ENCODE measurements at regions not wholly inside any gene's neighbourhood (a gene's known extent, or its start where the extent isn't known, plus 50 kb on each side); places are given as distances from the start of the nearest gene placed in this dataset.

DNA sequence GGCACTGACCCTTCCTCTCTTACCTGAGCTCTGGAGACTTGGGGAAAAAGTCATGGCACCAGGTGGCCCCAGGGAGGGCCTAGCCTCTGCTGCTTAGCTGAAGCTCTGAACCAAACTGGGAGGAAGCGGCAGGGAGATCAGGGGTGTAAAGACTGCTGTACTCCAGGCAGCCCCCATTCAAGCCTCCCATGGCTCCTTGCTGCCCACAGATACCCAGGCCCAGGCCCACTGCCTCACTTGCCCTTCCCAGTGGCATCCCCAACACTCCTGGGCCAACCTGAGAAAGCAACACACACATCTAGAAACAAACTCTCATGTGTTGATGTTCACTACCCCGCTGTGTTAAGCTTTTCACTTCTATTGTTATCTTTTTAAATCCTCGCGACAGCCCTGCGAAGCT lies 151.6 kb downstream of the C5orf15 start:
- no peak for DNase-seq (ENCODE audit: low read depth, low spot score)
- no peak for ATAC-seq
- Histone ChIP-seq H3K27ac (ENCODE audit: control insufficient read depth, insufficient read depth) (no peak overlapping the region), H3K4me3 (no peak overlapping the region), H3K79me2 (ENCODE audit: control insufficient read depth, insufficient read depth, low read length) (no peaks in the 10 kb centered on the region), H2AFZ (ENCODE audit: control insufficient read depth, low read depth, low read length) (no peak overlapping the region), H3K36me3 (ENCODE audit: control insufficient read depth in 2 of 2, insufficient read depth in 2 of 2, low read length in 1 of 2) (no peaks in the 10 kb centered on the region), H3K4me2 (ENCODE audit: control insufficient read depth, insufficient read depth) (no peak overlapping the region), H3K9ac (ENCODE audit: control insufficient read depth, insufficient read depth, low read length) (no peak overlapping the region), H3K27me3 (replicated peaks in 1 of 2; ENCODE audit: control insufficient read depth in 2 of 2, insufficient read depth in 2 of 2, low read length in 1 of 2) (no peaks in the 10 kb centered on the region), H4K20me1 (ENCODE audit: control insufficient read depth, insufficient read depth) (no peaks in the 10 kb centered on the region), H3K4me1 (ENCODE audit: control insufficient read depth, insufficient read depth, low read length) (peaks cover 7% of the 10 kb centered on the region), H3K9me3 (replicated peaks; ENCODE audit: control insufficient read depth, insufficient read depth, low read length) (no peaks in the 10 kb centered on the region)
- TF ChIP-seq STAT1 (conservative IDR thresholded peaks at IDR 0.05) (no peak), ATF7 (IDR thresholded peaks at IDR 0.05; ENCODE audit: low read depth) (no peak), KDM1A (IDR thresholded peaks at IDR 0.05; ENCODE audit: borderline replicate concordance) (no peak), ETV6 (conservative IDR thresholded peaks at IDR 0.05 in 1 of 2, IDR thresholded peaks at IDR 0.05 in 1 of 2; ENCODE audit: borderline replicate concordance in 1 of 2, low read depth in 1 of 2) (no peak), MTA3 (IDR thresholded peaks at IDR 0.05; ENCODE audit: borderline replicate concordance, low read length) (no peak)
- TF ChIP-seq, protein P1, sequence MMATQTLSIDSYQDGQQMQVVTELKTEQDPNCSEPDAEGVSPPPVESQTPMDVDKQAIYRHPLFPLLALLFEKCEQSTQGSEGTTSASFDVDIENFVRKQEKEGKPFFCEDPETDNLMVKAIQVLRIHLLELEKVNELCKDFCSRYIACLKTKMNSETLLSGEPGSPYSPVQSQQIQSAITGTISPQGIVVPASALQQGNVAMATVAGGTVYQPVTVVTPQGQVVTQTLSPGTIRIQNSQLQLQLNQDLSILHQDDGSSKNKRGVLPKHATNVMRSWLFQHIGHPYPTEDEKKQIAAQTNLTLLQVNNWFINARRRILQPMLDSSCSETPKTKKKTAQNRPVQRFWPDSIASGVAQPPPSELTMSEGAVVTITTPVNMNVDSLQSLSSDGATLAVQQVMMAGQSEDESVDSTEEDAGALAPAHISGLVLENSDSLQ (IDR thresholded peaks at IDR 0.05): no peak
- no TSS peak for BruUV-seq (replicated peaks)
- in situ Hi-C loops (cut with MboI): no loop called here
- ChIA-PET SMC1A (ENCODE audit: uncharacterized antibody, unreplicated experiment) (interaction anchor here (0.8 to 1.7 kb wide), 4 partner anchors 23 to 128 kb away, joined by 3 to 6 read pairs (median 4); no protein-coding TSS in a partner anchor), CTCF (no interaction called here), RAD21 (ENCODE audit: unreplicated experiment) (interaction anchor here (0.6 kb wide), 1 partner anchor 23 kb away, joined by 3 read pairs; no protein-coding TSS in a partner anchor), POLR2A (interaction anchor here (1.1 kb wide), 1 partner anchor 11 kb away, joined by 3 read pairs; no protein-coding TSS in a partner anchor)
- FAIRE-seq: no peak
- intact Hi-C loops (cut with micrococcal nuclease; ENCODE audit: unreplicated experiment): no loop called here
- 87% methylated on average over 5 of the region's 5 CpGs for WGBS (ENCODE audit: insufficient coverage, insufficient replicate concordance, low lambda C conversion rate, missing lambda C conversion rate)

DNA sequence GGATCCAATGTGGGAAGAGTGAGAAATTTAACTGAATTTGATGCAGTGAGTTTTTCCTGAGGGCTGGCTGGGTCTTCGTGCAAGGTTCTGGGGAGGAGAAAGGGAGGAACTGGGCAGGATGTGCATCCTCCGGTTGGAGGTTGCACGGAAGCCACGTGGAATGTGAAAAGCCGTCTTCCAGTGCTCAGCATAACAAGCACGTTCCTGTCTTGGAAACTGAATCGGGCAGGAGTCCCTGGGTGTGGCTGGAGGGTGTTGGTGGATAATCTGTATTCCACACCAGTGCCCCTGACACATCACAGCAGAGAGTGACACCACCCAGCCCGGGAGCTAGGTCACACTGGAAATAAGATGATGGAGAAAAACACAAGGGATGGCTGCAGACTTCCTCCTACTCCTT lies 154.3 kb downstream of the C5orf15 start:
- Histone ChIP-seq H3K4me2 (ENCODE audit: control insufficient read depth, insufficient read depth) (no peak overlapping the region), H3K27me3 (replicated peaks in 1 of 2; ENCODE audit: control insufficient read depth in 2 of 2, insufficient read depth in 2 of 2, low read length in 1 of 2) (no peaks in the 10 kb centered on the region), H3K4me1 (ENCODE audit: control insufficient read depth, insufficient read depth, low read length) (no peaks in the 10 kb centered on the region), H3K9me3 (replicated peaks; ENCODE audit: control insufficient read depth, insufficient read depth, low read length) (no peaks in the 10 kb centered on the region), H2AFZ (ENCODE audit: control insufficient read depth, low read depth, low read length) (no peak overlapping the region), H3K27ac (ENCODE audit: control insufficient read depth, insufficient read depth) (no peak overlapping the region), H3K79me2 (ENCODE audit: control insufficient read depth, insufficient read depth, low read length) (no peaks in the 10 kb centered on the region), H3K9ac (ENCODE audit: control insufficient read depth, insufficient read depth, low read length) (no peak overlapping the region), H4K20me1 (ENCODE audit: control insufficient read depth, insufficient read depth) (no peaks in the 10 kb centered on the region), H3K4me3 (no peak overlapping the region), H3K36me3 (ENCODE audit: control insufficient read depth in 2 of 2, insufficient read depth in 2 of 2, low read length in 1 of 2) (no peaks in the 10 kb centered on the region)
- intact Hi-C loops (cut with micrococcal nuclease; ENCODE audit: unreplicated experiment): no loop called here
- no TSS peak for BruUV-seq (replicated peaks)
- no peak for FAIRE-seq
- ChIA-PET CTCF (no interaction called here), SMC1A (ENCODE audit: uncharacterized antibody, unreplicated experiment) (interaction anchor here (1.0 kb wide), 1 partner anchor 20 kb away, joined by 4 read pairs; no protein-coding TSS in a partner anchor), RAD21 (ENCODE audit: unreplicated experiment) (no interaction called here), POLR2A (no interaction called here)
- in situ Hi-C loops (cut with MboI): no loop called here
- no peak for ATAC-seq
- TF ChIP-seq FOXM1 (IDR thresholded peaks at IDR 0.05; ENCODE audit: low read depth, low read length) (no peak), ZBED1 (IDR thresholded peaks at IDR 0.05; ENCODE audit: borderline replicate concordance) (no peak), RAD51 (IDR thresholded peaks at IDR 0.05) (no peak), BCL11A (IDR thresholded peaks at IDR 0.05; ENCODE audit: low read depth, low read length) (no peak)
- WGBS (ENCODE audit: insufficient coverage, insufficient replicate concordance, low lambda C conversion rate, missing lambda C conversion rate): 32% methylated on average over 8 of the region's 8 CpGs
- DNase-seq (ENCODE audit: low read depth, low spot score): no peak
